HCT116 (cell line): ENCODE measurements at regions not wholly inside any gene's neighbourhood (a gene's known extent, or its start where the extent isn't known, plus 50 kb on each side); places are given as distances from the start of the nearest gene placed in this dataset.

Experiments
- ATF3 ChIP-seq: IDR thresholded peaks from 2 replicates; pipeline ENCODE4 v1.6.1; 2012
- EGR1 ChIP-seq: IDR thresholded peaks from 2 replicates; pipeline ENCODE4 v1.6.1; 2012; ENCODE audit warnings: low read depth
- ELF1 ChIP-seq: IDR thresholded peaks from 2 replicates; pipeline ENCODE4 v1.6.1; 2012; ENCODE audit warnings: low read depth, borderline replicate concordance
- EZH2 ChIP-seq: fragments of 200-600 bp; sonication (generic); IDR thresholded peaks from 2 replicates; pipeline ENCODE4 v1.6.1; 2017; ENCODE audit warnings: antibody characterized with exemption, mixed run types
- EZH2phosphoT487 ChIP-seq: fragments of 200-600 bp; IDR thresholded peaks from 2 replicates; pipeline ENCODE4 v1.6.1; 2018; ENCODE audit warnings: antibody characterized with exemption, borderline replicate concordance
- POLR2A ChIP-seq: IDR thresholded peaks from 2 replicates; pipeline ENCODE4 v1.7.0; 2011; ENCODE audit warnings: borderline replicate concordance; ENCODE audit not compliant: insufficient read depth, insufficient read length; ENCODE audit errors: extremely low read depth
- POLR2AphosphoS5 ChIP-seq: IDR thresholded peaks from 2 replicates; pipeline ENCODE4 v1.6.1; 2011; ENCODE audit warnings: mild to moderate bottlenecking, low read depth, low read length, moderate library complexity
- REST ChIP-seq: IDR thresholded peaks from 2 replicates; pipeline ENCODE4 v1.6.1; 2012; ENCODE audit warnings: low read depth
- SP1 ChIP-seq: IDR thresholded peaks from 2 replicates; pipeline ENCODE4 v1.6.1; 2012; ENCODE audit warnings: low read depth
- TCF7L2 ChIP-seq: IDR thresholded peaks from 2 replicates; pipeline ENCODE4 v1.7.0; 2011; ENCODE audit warnings: borderline replicate concordance, inconsistent platforms; ENCODE audit not compliant: insufficient read depth, insufficient read length; ENCODE audit errors: extremely low read depth
- ZBTB33 ChIP-seq: IDR thresholded peaks from 2 replicates; pipeline ENCODE4 v1.6.1; 2011; ENCODE audit warnings: mild to moderate bottlenecking, low read length, moderate library complexity; ENCODE audit not compliant: insufficient replicate concordance; ENCODE audit errors: extremely low read depth
- ZNF274 ChIP-seq: fragments of 200-500 bp; sonication (Bioruptor generic); IDR thresholded peaks from 2 replicates; pipeline ENCODE4 v1.6.1; 2014; ENCODE audit warnings: mild to moderate bottlenecking, low read depth, low read length, inconsistent platforms
- TF ChIP-seq, protein P1 (sequence below), 3 experiments: fragments of 200-600 bp in 1 of 3; sonication (generic) in 1 of 3; IDR thresholded peaks in 2 of 3; conservative IDR thresholded peaks in 1 of 3; 2 replicates each; pipeline ENCODE4 v1.5.1; 2012 to 2017; ENCODE audit warnings: low read depth in 2 of 3, low read length in 2 of 3, antibody characterized with exemption in 1 of 3, borderline replicate concordance in 1 of 3, control low read depth in 1 of 3, mild to moderate bottlenecking in 1 of 3, mixed read lengths in 1 of 3, mixed run types in 1 of 3, moderate library complexity in 1 of 3; ENCODE audit not compliant: insufficient read depth in 1 of 3
- TF ChIP-seq, protein P2 (sequence below): IDR thresholded peaks from 2 replicates; pipeline ENCODE4 v1.6.1; 2012

- TF ChIP-seq, protein P1, sequence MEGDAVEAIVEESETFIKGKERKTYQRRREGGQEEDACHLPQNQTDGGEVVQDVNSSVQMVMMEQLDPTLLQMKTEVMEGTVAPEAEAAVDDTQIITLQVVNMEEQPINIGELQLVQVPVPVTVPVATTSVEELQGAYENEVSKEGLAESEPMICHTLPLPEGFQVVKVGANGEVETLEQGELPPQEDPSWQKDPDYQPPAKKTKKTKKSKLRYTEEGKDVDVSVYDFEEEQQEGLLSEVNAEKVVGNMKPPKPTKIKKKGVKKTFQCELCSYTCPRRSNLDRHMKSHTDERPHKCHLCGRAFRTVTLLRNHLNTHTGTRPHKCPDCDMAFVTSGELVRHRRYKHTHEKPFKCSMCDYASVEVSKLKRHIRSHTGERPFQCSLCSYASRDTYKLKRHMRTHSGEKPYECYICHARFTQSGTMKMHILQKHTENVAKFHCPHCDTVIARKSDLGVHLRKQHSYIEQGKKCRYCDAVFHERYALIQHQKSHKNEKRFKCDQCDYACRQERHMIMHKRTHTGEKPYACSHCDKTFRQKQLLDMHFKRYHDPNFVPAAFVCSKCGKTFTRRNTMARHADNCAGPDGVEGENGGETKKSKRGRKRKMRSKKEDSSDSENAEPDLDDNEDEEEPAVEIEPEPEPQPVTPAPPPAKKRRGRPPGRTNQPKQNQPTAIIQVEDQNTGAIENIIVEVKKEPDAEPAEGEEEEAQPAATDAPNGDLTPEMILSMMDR (IDR thresholded peaks at IDR 0.05 in 2 of 3, conservative IDR thresholded peaks at IDR 0.05 in 1 of 3; ENCODE audit: borderline replicate concordance in 1 of 3, insufficient read depth in 1 of 3, low read depth in 2 of 3, low read length in 2 of 3): no peak
- no peak for TF ChIP-seq REST
- TF ChIP-seq EZH2: no peak
- no peak for TF ChIP-seq POLR2A
- TF ChIP-seq, protein P2, sequence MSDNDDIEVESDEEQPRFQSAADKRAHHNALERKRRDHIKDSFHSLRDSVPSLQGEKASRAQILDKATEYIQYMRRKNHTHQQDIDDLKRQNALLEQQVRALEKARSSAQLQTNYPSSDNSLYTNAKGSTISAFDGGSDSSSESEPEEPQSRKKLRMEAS: no peak
- TF ChIP-seq ELF1: no peak
- TF ChIP-seq POLR2AphosphoS5: no peak
- no peak for TF ChIP-seq ZBTB33
- no peak for TF ChIP-seq ATF3
- TF ChIP-seq SP1: no peak
- TF ChIP-seq EZH2phosphoT487: no peak
- no peak for TF ChIP-seq TCF7L2
- no peak for TF ChIP-seq EGR1
- TF ChIP-seq ZNF274: no peak
Observed at GRCh38 chr1:184188037-184188436, 136.5 kb downstream of the TSEN15 start.
